Testis (tissue), 2 donors: ENCODE measurements at regions not wholly inside any gene's neighbourhood (a gene's known extent, or its start where the extent isn't known, plus 50 kb on each side); places are given as distances from the start of the nearest gene placed in this dataset.

Experiments used
- POLR2A ChIP-seq: fragments of 450-650 bp; IDR thresholded peaks from one replicate; pipeline ENCODE4 v1.6.1; 2017; ENCODE audit warnings: antibody characterized with exemption, mild to moderate bottlenecking, moderate library complexity
- TF ChIP-seq, protein P1 (sequence below), 3 experiments: fragments of 450-650 bp in 2 of 3; fragments of 200-600 bp in 1 of 3; sonication (generic) in 1 of 3; IDR thresholded peaks; one replicate each; pipeline ENCODE4 v1.5.1; 2016 to 2019; ENCODE audit warnings: antibody characterized with exemption in 3 of 3, mild to moderate bottlenecking in 2 of 3, moderate library complexity in 1 of 3

DNA sequence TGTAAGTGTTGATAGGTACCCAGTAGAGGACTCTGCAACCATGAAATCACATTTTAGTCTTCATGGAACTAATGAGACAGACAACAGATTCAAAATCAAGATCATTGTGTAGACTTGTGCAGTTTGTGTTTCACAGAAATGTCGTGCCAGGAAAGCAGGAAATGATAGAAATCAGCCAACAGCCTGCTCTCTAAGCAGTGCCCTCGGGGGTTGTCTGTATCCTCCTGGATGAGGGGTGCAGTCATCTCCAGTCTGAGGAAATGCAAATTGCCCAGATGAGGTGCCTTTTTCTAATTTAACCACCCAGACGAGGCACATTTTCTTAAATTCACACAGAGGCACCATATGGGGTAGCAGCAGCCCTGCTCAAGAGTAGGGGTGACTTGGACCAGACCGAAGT is 663.1 kb downstream of the XIRP2 start:
- TF ChIP-seq, protein P1, sequence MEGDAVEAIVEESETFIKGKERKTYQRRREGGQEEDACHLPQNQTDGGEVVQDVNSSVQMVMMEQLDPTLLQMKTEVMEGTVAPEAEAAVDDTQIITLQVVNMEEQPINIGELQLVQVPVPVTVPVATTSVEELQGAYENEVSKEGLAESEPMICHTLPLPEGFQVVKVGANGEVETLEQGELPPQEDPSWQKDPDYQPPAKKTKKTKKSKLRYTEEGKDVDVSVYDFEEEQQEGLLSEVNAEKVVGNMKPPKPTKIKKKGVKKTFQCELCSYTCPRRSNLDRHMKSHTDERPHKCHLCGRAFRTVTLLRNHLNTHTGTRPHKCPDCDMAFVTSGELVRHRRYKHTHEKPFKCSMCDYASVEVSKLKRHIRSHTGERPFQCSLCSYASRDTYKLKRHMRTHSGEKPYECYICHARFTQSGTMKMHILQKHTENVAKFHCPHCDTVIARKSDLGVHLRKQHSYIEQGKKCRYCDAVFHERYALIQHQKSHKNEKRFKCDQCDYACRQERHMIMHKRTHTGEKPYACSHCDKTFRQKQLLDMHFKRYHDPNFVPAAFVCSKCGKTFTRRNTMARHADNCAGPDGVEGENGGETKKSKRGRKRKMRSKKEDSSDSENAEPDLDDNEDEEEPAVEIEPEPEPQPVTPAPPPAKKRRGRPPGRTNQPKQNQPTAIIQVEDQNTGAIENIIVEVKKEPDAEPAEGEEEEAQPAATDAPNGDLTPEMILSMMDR (IDR thresholded peaks at IDR 0.05) = no peak
- TF ChIP-seq POLR2A = no peak
